GM23338 (cell line): ENCODE measurements at regions not wholly inside any gene's neighbourhood (a gene's known extent, or its start where the extent isn't known, plus 50 kb on each side); places are given as distances from the start of the nearest gene placed in this dataset.

Experiments
- CTCF ChIP-seq, 2 experiments: fragments of 200-600 bp in 1 of 2; sonication (generic) in 1 of 2; conservative IDR thresholded peaks; 2 replicates each; pipeline versions ENCODE4 v1.5.1 to v1.6.1; 2016 to 2017; ENCODE audit warnings: antibody characterized with exemption in 2 of 2, low read depth in 2 of 2, mild to moderate bottlenecking in 2 of 2, moderate library complexity in 1 of 2
- POLR2AphosphoS5 ChIP-seq: IDR thresholded peaks from 2 replicates; pipeline ENCODE4 v1.6.1; 2016; ENCODE audit warnings: antibody characterized with exemption, low read depth

- TF ChIP-seq CTCF (conservative IDR thresholded peaks at IDR 0.05; ENCODE audit: low read depth in 2 of 2): no peak
- TF ChIP-seq POLR2AphosphoS5: no peak
These were observed 762.4 kb upstream of the SLC35B3 start for GRCh38 chr6:9197726-9198125.
